NK-92 (cell line): ENCODE measurements at regions not wholly inside any gene's neighbourhood (a gene's known extent, or its start where the extent isn't known, plus 50 kb on each side); places are given as distances from the start of the nearest gene placed in this dataset.

Experiments
- DNase-seq: peaks from one replicate; lab custom pipeline; 2025; ENCODE audit not compliant: unreplicated experiment; lab: John Stamatoyannopoulos, UW

GRCh38 chr2:176536439-176537133 is 267.3 kb downstream of the MTX2 start:
- DNase-seq = no peak

GRCh38 chr2:176537932-176538331 is 268.7 kb downstream of the MTX2 start:
- no peak for DNase-seq

- DNase-seq = no peak
Measured at GRCh38 chr2:176540995-176541394, 271.8 kb downstream of the MTX2 start.

- no peak for DNase-seq
Measured at GRCh38 chr2:176542476-176542875, 273.2 kb downstream of the MTX2 start.

- DNase-seq = no peak
Measured at GRCh38 chr2:176544557-176544956, 275.3 kb downstream of the MTX2 start.

GRCh38 chr2:176544991-176545956 is 276.0 kb downstream of the MTX2 start:
- no peak for DNase-seq

GRCh38 chr2:176546550-176546949 is 277.3 kb downstream of the MTX2 start:
- no peak for DNase-seq

GRCh38 chr2:176552501-176553135 is 283.4 kb downstream of the MTX2 start:
- no peak for DNase-seq

GRCh38 chr2:176553685-176554100 is 284.5 kb downstream of the MTX2 start:
- no peak for DNase-seq

GRCh38 chr2:176554101-176555048 is 285.1 kb downstream of the MTX2 start:
- no peak for DNase-seq

- DNase-seq = no peak
Measured at GRCh38 chr2:176555112-176555511, 285.9 kb downstream of the MTX2 start.

- no peak for DNase-seq
Measured at GRCh38 chr2:176555781-176556180, 286.5 kb downstream of the MTX2 start.

GRCh38 chr2:176556373-176556772 is 287.1 kb downstream of the MTX2 start:
- DNase-seq = no peak

GRCh38 chr2:176557821-176558220 is 288.6 kb downstream of the MTX2 start:
- DNase-seq = no peak

- DNase-seq = no peak
Measured at GRCh38 chr2:176558574-176559140, 289.4 kb downstream of the MTX2 start.

- no peak for DNase-seq
Measured at GRCh38 chr2:176560296-176560695, 291.1 kb downstream of the MTX2 start.

GRCh38 chr2:176561706-176562105 is 292.5 kb downstream of the MTX2 start:
- DNase-seq = no peak

- DNase-seq = no peak
Measured at GRCh38 chr2:176562359-176563078, 293.3 kb downstream of the MTX2 start.

- no peak for DNase-seq
Measured at GRCh38 chr2:176565641-176566323, 296.5 kb downstream of the MTX2 start.
